EH (cell line): ENCODE measurements at regions not wholly inside any gene's neighbourhood (a gene's known extent, or its start where the extent isn't known, plus 50 kb on each side); places are given as distances from the start of the nearest gene placed in this dataset.

ENCODE experiments used
- DNase-seq: peaks from one replicate; pipeline ENCODE4 v3.0.0-alpha.2; 2015; ENCODE audit warnings: low read depth

- peak; percentile 15 for DNase-seq
Observed at GRCh38 chr3:110101361-110101760, 764.0 kb upstream of the DPPA4 start.

- DNase-seq = peak; percentile 36
Observed at GRCh38 chr3:110106805-110107204, 769.5 kb upstream of the DPPA4 start.

GRCh38 chr3:110123946-110124345 is 786.6 kb upstream of the DPPA4 start:
- no peak for DNase-seq

GRCh38 chr3:110126065-110126464 is 788.7 kb upstream of the DPPA4 start:
- DNase-seq = peak; percentile 37

GRCh38 chr3:110133971-110134370 is 796.6 kb upstream of the DPPA4 start:
- no peak for DNase-seq

- DNase-seq = no peak
Observed at GRCh38 chr3:110139048-110139447, 801.7 kb upstream of the DPPA4 start.

GRCh38 chr3:110139821-110140220 is 802.5 kb upstream of the DPPA4 start:
- DNase-seq = no peak

- DNase-seq = peak; percentile 13
Observed at GRCh38 chr3:110149763-110150162, 812.4 kb upstream of the DPPA4 start.

GRCh38 chr3:110157221-110157620 is 819.9 kb upstream of the DPPA4 start:
- DNase-seq = no peak

GRCh38 chr3:110164632-110165369 is 827.5 kb upstream of the DPPA4 start:
- DNase-seq = no peak

- DNase-seq = peak; percentile 7
Observed at GRCh38 chr3:110165370-110165743, 828.0 kb upstream of the DPPA4 start.

GRCh38 chr3:110165753-110166152 is 828.4 kb upstream of the DPPA4 start:
- DNase-seq = no peak

- DNase-seq = no peak
Observed at GRCh38 chr3:110166791-110167190, 829.4 kb upstream of the DPPA4 start.

- DNase-seq = peak; percentile 6
Observed at GRCh38 chr3:110174908-110175307, 837.6 kb upstream of the DPPA4 start.

- no peak for DNase-seq
Observed at GRCh38 chr3:110178965-110179364, 841.6 kb upstream of the DPPA4 start.

- DNase-seq = peak; percentile 40
Observed at GRCh38 chr3:110180733-110181132, 843.4 kb upstream of the DPPA4 start.

GRCh38 chr3:110181226-110181625 is 843.9 kb upstream of the DPPA4 start:
- DNase-seq = peak; percentile 6

- DNase-seq = no peak
Observed at GRCh38 chr3:110184536-110184935, 847.2 kb upstream of the DPPA4 start.

- DNase-seq = no peak
Observed at GRCh38 chr3:110193074-110193473, 855.7 kb upstream of the DPPA4 start.

- no peak for DNase-seq
Observed at GRCh38 chr3:110198717-110199587, 861.6 kb upstream of the DPPA4 start.

GRCh38 chr3:110199588-110199943 is 862.2 kb upstream of the DPPA4 start:
- DNase-seq = no peak

- DNase-seq = no peak
Observed at GRCh38 chr3:110210086-110210660, 861.4 kb upstream of the NECTIN3 start.

GRCh38 chr3:110226645-110227044 is 845.0 kb upstream of the NECTIN3 start:
- no peak for DNase-seq
